ENCODE measurements at regions not wholly inside any gene's neighbourhood (a gene's known extent, or its start where the extent isn't known, plus 50 kb on each side); places are given as distances from the start of the nearest gene placed in this dataset.

DNA sequence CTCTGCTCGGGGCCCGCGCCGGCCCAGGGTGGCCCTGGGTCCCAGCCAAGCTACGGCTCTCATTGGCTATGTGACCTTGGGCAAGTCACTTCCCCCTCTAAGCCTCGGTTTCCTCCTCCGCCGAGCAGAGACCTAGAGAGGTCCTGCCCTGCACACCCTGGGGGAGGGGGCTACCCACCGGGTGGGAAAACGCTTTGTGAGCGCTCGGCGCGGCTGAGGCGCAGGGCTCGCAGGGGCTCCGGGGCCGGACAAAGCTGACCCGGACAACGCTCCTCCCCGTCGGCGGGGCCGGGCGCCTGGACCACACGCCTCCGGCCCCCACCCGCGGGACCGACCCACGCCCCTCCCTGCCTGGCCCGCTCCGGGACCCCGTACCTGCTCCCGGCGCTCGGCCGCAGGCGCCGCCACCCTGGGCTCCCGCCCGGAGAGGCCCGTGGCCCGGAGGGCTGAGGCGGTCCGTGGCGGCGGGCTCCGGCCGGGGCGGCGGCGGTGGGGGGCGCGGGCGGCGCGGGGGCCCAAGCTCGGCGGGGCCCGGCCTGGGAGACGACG lies 85.7 kb upstream of the MELK start:
- peak overlapping the region; percentile 81 for H3K9ac ChIP-seq (ENCODE audit: low read length)
- no peak for FAIRE-seq
- H3K4me1 Mint-ChIP-seq (ENCODE audit: low read depth, unreplicated experiment): peaks cover 19% of the 10 kb centered on the region
- DNase-seq (ENCODE audit: low read depth): no peak
- H3K4me2 ChIP-seq (ENCODE audit: low read length): peak overlapping the region; percentile 96
- H3K36me3 ChIP-seq (ENCODE audit: insufficient read depth, low read length): no peaks in the 10 kb centered on the region
- H3K4me1 ChIP-seq (ENCODE audit: insufficient read depth, low read length): peaks cover 19% of the 10 kb centered on the region
- no peaks in the 10 kb centered on the region for H3K27me3 Mint-ChIP-seq (ENCODE audit: low read depth, unreplicated experiment)
- H3K4me3 Mint-ChIP-seq (ENCODE audit: unreplicated experiment): peak overlapping the region; percentile 99
- H2AFZ ChIP-seq (ENCODE audit: low read depth, low read length): peak overlapping the region; percentile 71
- no peak for TF ChIP-seq EZH2 (IDR thresholded peaks at IDR 0.05; ENCODE audit: insufficient read depth, low read length)
- peak overlapping the region; percentile 31 for H3K27ac ChIP-seq (ENCODE audit: low read depth, low read length)
- H3K79me2 ChIP-seq (ENCODE audit: insufficient read depth, low read length): peaks cover 44% of the 10 kb centered on the region
- H3K9me3 Mint-ChIP-seq (ENCODE audit: unreplicated experiment): no peaks in the 10 kb centered on the region
- no peaks in the 10 kb centered on the region for H3K9me3 ChIP-seq (ENCODE audit: insufficient read depth, low read depth, low read length)
- H3K36me3 Mint-ChIP-seq (ENCODE audit: low read depth, unreplicated experiment): peaks cover 3% of the 10 kb centered on the region
- peak overlapping the region; percentile 96 for H3K27ac Mint-ChIP-seq (ENCODE audit: unreplicated experiment)
- peak overlapping the region; percentile 69 for H3K4me3 ChIP-seq (ENCODE audit: insufficient read depth, low read depth, low read length)
- peaks cover 34% of the 10 kb centered on the region for H4K20me1 ChIP-seq (ENCODE audit: insufficient read depth, low read length)
- H3K27me3 ChIP-seq (ENCODE audit: insufficient read depth, low read length): no peaks in the 10 kb centered on the region

DNA sequence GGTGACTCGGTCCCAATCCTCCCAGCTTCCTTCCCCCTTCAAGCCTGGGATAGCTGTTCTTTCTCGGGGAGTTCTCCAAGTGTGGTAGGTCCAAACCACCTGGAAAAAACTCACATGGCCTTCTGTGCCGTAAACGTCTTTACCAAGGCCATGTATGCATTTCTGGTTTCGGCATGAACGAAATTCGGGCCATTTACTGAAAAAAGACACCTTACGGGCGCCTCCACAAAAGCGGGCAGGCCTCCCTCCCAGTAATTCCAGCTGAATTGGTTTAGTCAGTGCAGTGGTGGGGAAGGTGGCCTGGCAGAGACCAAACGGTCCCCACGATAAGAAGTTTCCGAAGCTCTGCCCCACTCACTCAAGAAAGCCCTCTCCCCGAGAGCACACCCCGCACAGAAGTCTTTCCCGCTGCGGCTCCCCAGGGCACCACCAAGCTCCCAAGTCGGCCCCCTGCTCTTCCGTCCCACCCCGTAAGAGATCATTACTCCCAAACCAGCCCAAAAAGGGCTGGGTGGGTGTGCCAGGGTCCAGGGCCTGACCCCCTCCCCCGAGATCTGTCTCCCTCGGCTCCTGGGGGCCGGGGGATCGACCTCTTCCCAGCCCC lies 86.3 kb upstream of the MELK start:
- peak overlapping the region; percentile 69 for H3K4me3 ChIP-seq (ENCODE audit: insufficient read depth, low read depth, low read length)
- no peak for TF ChIP-seq EZH2 (IDR thresholded peaks at IDR 0.05; ENCODE audit: insufficient read depth, low read length)
- TF ChIP-seq, protein P1, sequence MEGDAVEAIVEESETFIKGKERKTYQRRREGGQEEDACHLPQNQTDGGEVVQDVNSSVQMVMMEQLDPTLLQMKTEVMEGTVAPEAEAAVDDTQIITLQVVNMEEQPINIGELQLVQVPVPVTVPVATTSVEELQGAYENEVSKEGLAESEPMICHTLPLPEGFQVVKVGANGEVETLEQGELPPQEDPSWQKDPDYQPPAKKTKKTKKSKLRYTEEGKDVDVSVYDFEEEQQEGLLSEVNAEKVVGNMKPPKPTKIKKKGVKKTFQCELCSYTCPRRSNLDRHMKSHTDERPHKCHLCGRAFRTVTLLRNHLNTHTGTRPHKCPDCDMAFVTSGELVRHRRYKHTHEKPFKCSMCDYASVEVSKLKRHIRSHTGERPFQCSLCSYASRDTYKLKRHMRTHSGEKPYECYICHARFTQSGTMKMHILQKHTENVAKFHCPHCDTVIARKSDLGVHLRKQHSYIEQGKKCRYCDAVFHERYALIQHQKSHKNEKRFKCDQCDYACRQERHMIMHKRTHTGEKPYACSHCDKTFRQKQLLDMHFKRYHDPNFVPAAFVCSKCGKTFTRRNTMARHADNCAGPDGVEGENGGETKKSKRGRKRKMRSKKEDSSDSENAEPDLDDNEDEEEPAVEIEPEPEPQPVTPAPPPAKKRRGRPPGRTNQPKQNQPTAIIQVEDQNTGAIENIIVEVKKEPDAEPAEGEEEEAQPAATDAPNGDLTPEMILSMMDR (IDR thresholded peaks at IDR 0.05; ENCODE audit: insufficient read depth, low read depth, low read length): no peak
- H3K36me3 Mint-ChIP-seq (ENCODE audit: low read depth, unreplicated experiment): peaks cover 5% of the 10 kb centered on the region

DNA sequence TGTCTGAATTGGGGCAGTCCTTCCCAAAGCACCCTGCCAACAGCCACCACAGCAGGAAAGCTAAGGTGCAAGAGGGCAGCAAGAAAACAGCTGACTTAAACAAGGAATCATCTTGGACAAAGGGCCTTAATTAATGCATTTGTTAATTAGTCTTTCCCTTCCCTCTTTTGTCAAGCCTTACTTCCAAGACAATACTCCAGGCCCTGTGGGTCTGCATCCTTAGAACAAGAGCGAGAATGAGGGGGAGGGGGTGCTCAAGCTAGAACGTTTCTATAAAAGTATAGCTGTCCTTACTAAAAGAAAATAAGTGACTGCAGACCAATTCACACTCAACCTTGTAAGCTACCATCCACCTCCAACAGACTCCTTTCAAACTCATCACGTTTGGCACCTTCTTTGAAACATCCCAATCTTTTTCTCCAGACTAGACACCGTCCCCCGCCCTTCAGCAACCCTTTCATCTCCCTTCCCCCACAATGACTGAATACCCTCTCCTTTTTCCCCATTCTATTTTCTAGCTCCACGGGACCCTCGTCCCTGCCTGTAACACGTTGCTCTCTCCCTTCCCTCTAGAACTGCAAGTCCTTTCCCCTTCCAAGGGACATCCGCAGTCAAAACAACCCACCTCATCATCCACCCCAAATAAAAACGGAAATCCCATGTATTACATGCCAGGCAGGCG lies 85.7 kb upstream of the RNF38 start:
- Histone ChIP-seq H3K27me3 (ENCODE audit: insufficient read depth, low read length) (no peaks in the 10 kb centered on the region), H3K27ac (ENCODE audit: low read depth, low read length) (peak overlapping the region; percentile 31), H3K79me2 (ENCODE audit: insufficient read depth, low read length) (peaks cover 53% of the 10 kb centered on the region), H4K20me1 (ENCODE audit: insufficient read depth, low read length) (peaks cover 43% of the 10 kb centered on the region), H3K4me1 (ENCODE audit: insufficient read depth, low read length) (peaks cover 19% of the 10 kb centered on the region), H3K36me3 (ENCODE audit: insufficient read depth, low read length) (no peaks in the 10 kb centered on the region), H3K9ac (ENCODE audit: low read length) (peak overlapping the region; percentile 81), H3K4me2 (ENCODE audit: low read length) (peak overlapping the region; percentile 96), H2AFZ (ENCODE audit: low read depth, low read length) (peak overlapping the region; percentile 71), H3K4me3 (ENCODE audit: insufficient read depth, low read depth, low read length) (peak overlapping the region; percentile 69), H3K9me3 (ENCODE audit: insufficient read depth, low read depth, low read length) (no peaks in the 10 kb centered on the region)
- TF ChIP-seq, protein P1 (IDR thresholded peaks at IDR 0.05; ENCODE audit: insufficient read depth, low read depth, low read length): no peak
- TF ChIP-seq EZH2 (IDR thresholded peaks at IDR 0.05; ENCODE audit: insufficient read depth, low read length): no peak
- Mint-ChIP-seq H3K4me3 (ENCODE audit: unreplicated experiment) (peak overlapping the region; percentile 99), H3K36me3 (ENCODE audit: low read depth, unreplicated experiment) (peaks cover 5% of the 10 kb centered on the region), H3K4me1 (ENCODE audit: low read depth, unreplicated experiment) (peaks cover 19% of the 10 kb centered on the region), H3K27ac (ENCODE audit: unreplicated experiment) (peak overlapping the region; percentile 96), H3K27me3 (ENCODE audit: low read depth, unreplicated experiment) (no peaks in the 10 kb centered on the region), H3K9me3 (ENCODE audit: unreplicated experiment) (no peaks in the 10 kb centered on the region)
- FAIRE-seq: no peak
- DNase-seq (ENCODE audit: low read depth): no peak

More for the DNA sequence above, 86.3 kb upstream of the MELK start:
- Mint-ChIP-seq H3K9me3 (ENCODE audit: unreplicated experiment) (no peaks in the 10 kb centered on the region), H3K4me1 (ENCODE audit: low read depth, unreplicated experiment) (peaks cover 19% of the 10 kb centered on the region), H3K27me3 (ENCODE audit: low read depth, unreplicated experiment) (no peaks in the 10 kb centered on the region), H3K27ac (ENCODE audit: unreplicated experiment) (peak overlapping the region; percentile 96), H3K4me3 (ENCODE audit: unreplicated experiment) (peak overlapping the region; percentile 99)
- DNase-seq (ENCODE audit: low read depth) (no peak), FAIRE-seq (no peak)
- Histone ChIP-seq H3K27me3 (ENCODE audit: insufficient read depth, low read length) (no peaks in the 10 kb centered on the region), H3K36me3 (ENCODE audit: insufficient read depth, low read length) (no peaks in the 10 kb centered on the region), H3K9ac (ENCODE audit: low read length) (peak overlapping the region; percentile 81), H3K9me3 (ENCODE audit: insufficient read depth, low read depth, low read length) (no peaks in the 10 kb centered on the region), H3K4me2 (ENCODE audit: low read length) (peak overlapping the region; percentile 96), H3K4me1 (ENCODE audit: insufficient read depth, low read length) (peaks cover 19% of the 10 kb centered on the region), H3K27ac (ENCODE audit: low read depth, low read length) (peak overlapping the region; percentile 31), H3K79me2 (ENCODE audit: insufficient read depth, low read length) (peaks cover 50% of the 10 kb centered on the region), H2AFZ (ENCODE audit: low read depth, low read length) (peak overlapping the region; percentile 71), H4K20me1 (ENCODE audit: insufficient read depth, low read length) (peaks cover 39% of the 10 kb centered on the region)

Measured in astrocyte (in vitro differentiated cells and primary cell).